HG03457 (cell line): ENCODE measurements at regions not wholly inside any gene's neighbourhood (a gene's known extent, or its start where the extent isn't known, plus 50 kb on each side); places are given as distances from the start of the nearest gene placed in this dataset.

Experiments used
- ATAC-seq: cut with Tn5 transposase; IDR thresholded peaks from one replicate; pipeline ENCODE4 v1.9.1; 2021; ENCODE audit warnings: moderate number of reproducible peaks; ENCODE audit not compliant: unreplicated experiment

GRCh38 chr2:47266939-47267710 lies 90.8 kb upstream of the CALM2 start:
- no peak for ATAC-seq

GRCh38 chr2:47265751-47266231 lies 89.5 kb upstream of the CALM2 start:
- ATAC-seq: no peak

GRCh38 chr2:47265158-47265557 lies 88.8 kb upstream of the CALM2 start:
- ATAC-seq: no peak

- ATAC-seq: no peak
Measured at GRCh38 chr2:47264686-47265085, 88.4 kb upstream of the CALM2 start.

- no peak for ATAC-seq
Measured at GRCh38 chr2:47264143-47264542, 87.8 kb upstream of the CALM2 start.

GRCh38 chr2:47262657-47263056 lies 86.3 kb upstream of the CALM2 start:
- ATAC-seq: no peak

- no peak for ATAC-seq
Measured at GRCh38 chr2:47260971-47261370, 84.7 kb upstream of the CALM2 start.

GRCh38 chr2:47259829-47260228 lies 83.5 kb upstream of the CALM2 start:
- ATAC-seq: no peak

GRCh38 chr2:47257946-47258348 lies 81.6 kb upstream of the CALM2 start:
- ATAC-seq: no peak

- ATAC-seq: no peak
Measured at GRCh38 chr2:47256416-47257087, 80.2 kb upstream of the CALM2 start.

GRCh38 chr2:47255794-47256193 lies 79.5 kb upstream of the CALM2 start:
- no peak for ATAC-seq

GRCh38 chr2:47254464-47254863 lies 78.2 kb upstream of the CALM2 start:
- ATAC-seq: no peak

- ATAC-seq: no peak
Measured at GRCh38 chr2:47253447-47253846, 77.1 kb upstream of the CALM2 start.

- no peak for ATAC-seq
Measured at GRCh38 chr2:47251404-47251675, 75.0 kb upstream of the CALM2 start.

- no peak for ATAC-seq
Measured at GRCh38 chr2:47250586-47251403, 74.5 kb upstream of the CALM2 start.

GRCh38 chr2:47249931-47250330 lies 73.6 kb upstream of the CALM2 start:
- ATAC-seq: no peak

- no peak for ATAC-seq
Measured at GRCh38 chr2:47249157-47249900, 73.0 kb upstream of the CALM2 start.

GRCh38 chr2:47243596-47244323 lies 67.4 kb upstream of the CALM2 start:
- no peak for ATAC-seq

GRCh38 chr2:47241715-47242114 lies 65.4 kb upstream of the CALM2 start:
- no peak for ATAC-seq
